Right hindlimb (tissue), 1 donor: ENCODE measurements at regions not wholly inside any gene's neighbourhood (a gene's known extent, or its start where the extent isn't known, plus 50 kb on each side); places are given as distances from the start of the nearest gene placed in this dataset.
"Not testable (repeated sequence)": the region's sequence is repeated elsewhere in the genome, so short reads cannot be mapped to it uniquely, and the experiment has no call there.

Experiments used
- DNase-seq: peaks from one replicate; pipeline ENCODE4 v3.0.0-alpha.2; 2018

GRCh38 chr4:125519371-125520146 is 204.8 kb downstream of the FAT4 start:
- no peak for DNase-seq

GRCh38 chr4:125520258-125520990 is 205.7 kb downstream of the FAT4 start:
- no peak for DNase-seq

- DNase-seq, result no peak
Observed at GRCh38 chr4:125522588-125522987, 207.8 kb downstream of the FAT4 start.

GRCh38 chr4:125522992-125523391 is 208.2 kb downstream of the FAT4 start:
- DNase-seq, result no peak

- no peak for DNase-seq
Observed at GRCh38 chr4:125526420-125526819, 211.7 kb downstream of the FAT4 start.

- DNase-seq, result no peak
Observed at GRCh38 chr4:125527681-125528080, 212.9 kb downstream of the FAT4 start.

- DNase-seq, result no peak
Observed at GRCh38 chr4:125529071-125529470, 214.3 kb downstream of the FAT4 start.

- DNase-seq, result no peak
Observed at GRCh38 chr4:125538670-125539069, 223.9 kb downstream of the FAT4 start.

GRCh38 chr4:125539691-125540090 is 224.9 kb downstream of the FAT4 start:
- DNase-seq, result no peak

- DNase-seq, result no peak
Observed at GRCh38 chr4:125541836-125542385, 227.2 kb downstream of the FAT4 start.

GRCh38 chr4:125546272-125546671 is 231.5 kb downstream of the FAT4 start:
- DNase-seq, result no peak

GRCh38 chr4:125547836-125548235 is 233.1 kb downstream of the FAT4 start:
- no peak for DNase-seq

- no peak for DNase-seq
Observed at GRCh38 chr4:125550769-125551168, 236.0 kb downstream of the FAT4 start.

GRCh38 chr4:125551466-125551865 is 236.7 kb downstream of the FAT4 start:
- DNase-seq, result no peak

GRCh38 chr4:125551967-125552366 is 237.2 kb downstream of the FAT4 start:
- no peak for DNase-seq

- no peak for DNase-seq
Observed at GRCh38 chr4:125572601-125573000, 257.8 kb downstream of the FAT4 start.

GRCh38 chr4:125573368-125573767 is 258.6 kb downstream of the FAT4 start:
- no peak for DNase-seq

GRCh38 chr4:125573786-125574185 is 259.0 kb downstream of the FAT4 start:
- no peak for DNase-seq

- no peak for DNase-seq
Observed at GRCh38 chr4:125582302-125582701, 267.5 kb downstream of the FAT4 start.

GRCh38 chr4:125590158-125590557 is 275.4 kb downstream of the FAT4 start:
- no peak for DNase-seq

GRCh38 chr4:125591290-125591689 is 276.5 kb downstream of the FAT4 start:
- DNase-seq, result no peak

- no peak for DNase-seq
Observed at GRCh38 chr4:125594056-125594602, 279.4 kb downstream of the FAT4 start.

GRCh38 chr4:125605926-125606325 is 291.2 kb downstream of the FAT4 start:
- DNase-seq, result not testable (repeated sequence)
